HL-60 (cell line): ENCODE measurements at regions not wholly inside any gene's neighbourhood (a gene's known extent, or its start where the extent isn't known, plus 50 kb on each side); places are given as distances from the start of the nearest gene placed in this dataset.

Experiments
- DNase-seq, 2 experiments: peaks; one replicate each; pipeline ENCODE4 v3.0.0-alpha.2; 2010 to 2020; ENCODE audit warnings: low read depth in 1 of 2, low spot score in 1 of 2
- H3K27ac ChIP-seq: fragments of 250-450 bp; sonication (Bioruptor Pico); replicated peaks from 2 replicates; pipeline ENCODE4 v1.5.1; 2020; ENCODE audit warnings: mild to moderate bottlenecking, moderate library complexity
- H3K27me3 ChIP-seq: fragments of 250-450 bp; sonication (Bioruptor Pico); 2 replicates; pipeline ENCODE4 v1.5.1; 2021; ENCODE audit warnings: mild to moderate bottlenecking, moderate library complexity; ENCODE audit not compliant: insufficient read depth, poor library complexity, severe bottlenecking
- H3K4me3 ChIP-seq: replicated peaks from 2 replicates; pipeline ENCODE4 v1.5.1; 2011; ENCODE audit warnings: mild to moderate bottlenecking, control low read depth, low read length; ENCODE audit not compliant: insufficient read depth
- CTCF ChIP-seq: IDR thresholded peaks from one replicate; pipeline ENCODE4 v1.5.1; 2011; ENCODE audit warnings: low read length, control low read depth, inconsistent platforms; ENCODE audit not compliant: insufficient read depth
- GABPA ChIP-seq: IDR thresholded peaks from 2 replicates; pipeline ENCODE4 v1.6.1; 2012; ENCODE audit warnings: low read depth
- POLR2AphosphoS5 ChIP-seq: IDR thresholded peaks from 2 replicates; pipeline ENCODE4 v1.6.1; 2012; ENCODE audit warnings: low read depth
- SPI1 ChIP-seq: IDR thresholded peaks from 2 replicates; pipeline ENCODE4 v1.6.1; 2012; ENCODE audit warnings: low read depth, mild to moderate bottlenecking, borderline replicate concordance
- TF ChIP-seq, protein P1 (sequence below): IDR thresholded peaks from 2 replicates; pipeline ENCODE4 v1.6.1; 2012; ENCODE audit warnings: low read depth; ENCODE audit not compliant: insufficient replicate concordance

DNA sequence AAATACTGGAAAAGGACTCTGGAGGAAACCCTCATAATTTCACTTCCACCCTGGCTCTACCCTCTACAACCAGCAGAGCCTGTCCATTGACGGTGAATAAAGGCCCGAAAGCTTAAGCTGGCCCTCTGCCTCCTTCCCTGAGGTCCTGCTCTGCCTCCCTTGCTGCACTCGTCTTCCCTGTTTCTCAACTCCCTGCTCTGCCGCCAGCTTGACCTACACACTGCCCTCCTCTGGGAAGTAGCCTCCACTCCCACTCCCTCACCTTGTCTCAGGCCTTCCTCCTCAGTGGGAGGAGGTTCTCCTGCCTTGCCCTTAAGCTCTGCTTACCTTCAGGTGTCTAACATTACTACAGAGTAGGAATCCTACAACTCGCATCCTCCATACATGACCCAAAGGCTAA, 608.6 kb upstream of the NR3C2 start:
- no peak for TF ChIP-seq CTCF
- TF ChIP-seq, protein P1, sequence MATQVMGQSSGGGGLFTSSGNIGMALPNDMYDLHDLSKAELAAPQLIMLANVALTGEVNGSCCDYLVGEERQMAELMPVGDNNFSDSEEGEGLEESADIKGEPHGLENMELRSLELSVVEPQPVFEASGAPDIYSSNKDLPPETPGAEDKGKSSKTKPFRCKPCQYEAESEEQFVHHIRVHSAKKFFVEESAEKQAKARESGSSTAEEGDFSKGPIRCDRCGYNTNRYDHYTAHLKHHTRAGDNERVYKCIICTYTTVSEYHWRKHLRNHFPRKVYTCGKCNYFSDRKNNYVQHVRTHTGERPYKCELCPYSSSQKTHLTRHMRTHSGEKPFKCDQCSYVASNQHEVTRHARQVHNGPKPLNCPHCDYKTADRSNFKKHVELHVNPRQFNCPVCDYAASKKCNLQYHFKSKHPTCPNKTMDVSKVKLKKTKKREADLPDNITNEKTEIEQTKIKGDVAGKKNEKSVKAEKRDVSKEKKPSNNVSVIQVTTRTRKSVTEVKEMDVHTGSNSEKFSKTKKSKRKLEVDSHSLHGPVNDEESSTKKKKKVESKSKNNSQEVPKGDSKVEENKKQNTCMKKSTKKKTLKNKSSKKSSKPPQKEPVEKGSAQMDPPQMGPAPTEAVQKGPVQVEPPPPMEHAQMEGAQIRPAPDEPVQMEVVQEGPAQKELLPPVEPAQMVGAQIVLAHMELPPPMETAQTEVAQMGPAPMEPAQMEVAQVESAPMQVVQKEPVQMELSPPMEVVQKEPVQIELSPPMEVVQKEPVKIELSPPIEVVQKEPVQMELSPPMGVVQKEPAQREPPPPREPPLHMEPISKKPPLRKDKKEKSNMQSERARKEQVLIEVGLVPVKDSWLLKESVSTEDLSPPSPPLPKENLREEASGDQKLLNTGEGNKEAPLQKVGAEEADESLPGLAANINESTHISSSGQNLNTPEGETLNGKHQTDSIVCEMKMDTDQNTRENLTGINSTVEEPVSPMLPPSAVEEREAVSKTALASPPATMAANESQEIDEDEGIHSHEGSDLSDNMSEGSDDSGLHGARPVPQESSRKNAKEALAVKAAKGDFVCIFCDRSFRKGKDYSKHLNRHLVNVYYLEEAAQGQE: no peak
- H3K27me3 ChIP-seq: no peaks in the 10 kb centered on the region
- DNase-seq: no peak

GRCh38 chr4:149048451-149049143, 606.4 kb upstream of the NR3C2 start:
- Histone ChIP-seq H3K4me3 (no peak overlapping the region), H3K27ac (no peak overlapping the region), H3K27me3 (no peaks in the 10 kb centered on the region)
- no peak for DNase-seq
- TF ChIP-seq POLR2AphosphoS5 (no peak), GABPA (no peak), SPI1 (no peak), CTCF (no peak)
- TF ChIP-seq, protein P1: no peak

More for the DNA sequence above, 608.6 kb upstream of the NR3C2 start:
- no peak overlapping the region for H3K4me3 ChIP-seq
- no peak overlapping the region for H3K27ac ChIP-seq

GRCh38 chr4:149047368-149047767, 605.2 kb upstream of the NR3C2 start:
- no peak overlapping the region for H3K4me3 ChIP-seq
- H3K27ac ChIP-seq: no peak overlapping the region
- TF ChIP-seq SPI1 (no peak), POLR2AphosphoS5 (no peak), CTCF (no peak), GABPA (no peak)
- TF ChIP-seq, protein P1: no peak
- DNase-seq: no peak
- no peaks in the 10 kb centered on the region for H3K27me3 ChIP-seq
